K562 (cell line): ENCODE measurements at regions not wholly inside any gene's neighbourhood (a gene's known extent, or its start where the extent isn't known, plus 50 kb on each side); places are given as distances from the start of the nearest gene placed in this dataset.

ENCODE experiments used
- EZH2 ChIP-seq: IDR thresholded peaks from 2 replicates; pipeline ENCODE4 v1.6.1; 2012; ENCODE audit warnings: low read depth, mild to moderate bottlenecking, inconsistent platforms, low read length, borderline replicate concordance
- FOS ChIP-seq: IDR thresholded peaks from 3 replicates; pipeline ENCODE4 v1.6.1; 2011; ENCODE audit not compliant: insufficient read length; ENCODE audit errors: extremely low read depth
- GABPB1 ChIP-seq: sonication (generic); formaldehyde crosslinking; IDR thresholded peaks from 2 replicates; pipeline ENCODE4 v1.8.0; 2022; ENCODE audit warnings: mild to moderate bottlenecking, missing genetic modification reagents
- HCFC1 ChIP-seq: IDR thresholded peaks from 2 replicates; pipeline ENCODE4 v1.6.1; 2012; ENCODE audit warnings: low read depth, low read length, improper control_type of control experiment
- JUNB ChIP-seq: fragments of 450-650 bp; formaldehyde crosslinking; conservative IDR thresholded peaks from 2 replicates; pipeline ENCODE4 v1.4.0; 2020; ENCODE audit warnings: mild to moderate bottlenecking
- SREBF2 ChIP-seq: sonication (generic); formaldehyde crosslinking; IDR thresholded peaks from 2 replicates; pipeline ENCODE4 v1.4.0; 2020; ENCODE audit warnings: mild to moderate bottlenecking, missing genetic modification reagents
- SRSF1 ChIP-seq: fragments of 200-400 bp; formaldehyde crosslinking; IDR thresholded peaks from 2 replicates; pipeline ENCODE4 v1.6.1; 2017; ENCODE audit warnings: mild to moderate bottlenecking, low read depth, low read length, moderate library complexity
- TRIM24 ChIP-seq, 2 experiments: fragments of 450-650 bp; IDR thresholded peaks; 2 replicates each; pipeline ENCODE4 v1.6.1; 2016
- YBX1 ChIP-seq: fragments of 450-650 bp; IDR thresholded peaks from 2 replicates; pipeline ENCODE4 v1.7.1; 2016; ENCODE audit warnings: mild to moderate bottlenecking
- ZC3H8 ChIP-seq: fragments of 450-650 bp; IDR thresholded peaks from 2 replicates; pipeline ENCODE4 v1.6.1; 2017
- TF ChIP-seq, protein P1 (sequence below), 3 experiments: IDR thresholded peaks in 2 of 3; conservative IDR thresholded peaks in 1 of 3; 2 replicates each; pipeline ENCODE4 v1.5.1; 2011 to 2012; ENCODE audit warnings: low read length in 3 of 3, mild to moderate bottlenecking in 3 of 3, control low read depth in 2 of 3, improper control_type of control experiment in 1 of 3, inconsistent platforms in 1 of 3, low read depth in 1 of 3, mixed read lengths in 1 of 3, moderate library complexity in 1 of 3; ENCODE audit not compliant: insufficient read depth in 2 of 3
- TF ChIP-seq, protein P2 (sequence below): sonication (generic); formaldehyde crosslinking; IDR thresholded peaks from 2 replicates; pipeline ENCODE4 v1.8.0; 2022; ENCODE audit warnings: mild to moderate bottlenecking, low read depth, missing genetic modification reagents
- TF ChIP-seq, protein P3 (sequence below), 2 experiments: fragments of 450-650 bp in 1 of 2; sonication (generic) in 1 of 2; formaldehyde crosslinking in 1 of 2; IDR thresholded peaks; 2 replicates each; pipeline versions ENCODE4 v1.7.1 to v1.9.0; 2016 to 2022; ENCODE audit warnings: inconsistent platforms in 1 of 2, mild to moderate bottlenecking in 1 of 2, missing genetic modification reagents in 1 of 2
- TF ChIP-seq, protein P4 (sequence below): IDR thresholded peaks from 3 replicates; pipeline ENCODE4 v1.6.1; 2011; ENCODE audit warnings: borderline replicate concordance, mild to moderate bottlenecking, moderate library complexity; ENCODE audit not compliant: insufficient read length; ENCODE audit errors: extremely low read depth

DNA sequence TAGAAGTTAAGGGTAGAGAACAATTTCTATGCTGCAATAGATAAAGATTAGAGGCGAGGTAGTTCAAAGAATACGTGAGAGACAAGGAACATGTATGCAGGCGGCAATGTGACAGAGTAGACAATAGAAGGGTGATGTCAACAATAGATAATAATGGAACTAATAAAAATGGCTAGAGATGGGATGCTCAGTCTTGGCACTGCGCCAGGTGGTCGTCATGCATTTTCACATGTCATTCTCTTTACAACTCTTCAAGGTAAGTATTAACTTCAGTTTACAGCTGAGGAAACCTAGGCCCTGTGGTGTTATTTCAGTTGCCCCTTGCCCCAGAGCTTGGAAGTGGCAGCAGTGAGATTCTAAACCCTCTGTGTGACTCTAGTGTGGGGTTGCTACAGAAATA lies 890.7 kb upstream of the CELF4 start:
- TF ChIP-seq SREBF2 (CRISPR knock-in tag): no peak
- TF ChIP-seq ZC3H8: no peak
- no peak for TF ChIP-seq GABPB1
- TF ChIP-seq JUNB (CRISPR knock-in tag): no peak
- TF ChIP-seq SRSF1: no peak
- TF ChIP-seq, protein P1, sequence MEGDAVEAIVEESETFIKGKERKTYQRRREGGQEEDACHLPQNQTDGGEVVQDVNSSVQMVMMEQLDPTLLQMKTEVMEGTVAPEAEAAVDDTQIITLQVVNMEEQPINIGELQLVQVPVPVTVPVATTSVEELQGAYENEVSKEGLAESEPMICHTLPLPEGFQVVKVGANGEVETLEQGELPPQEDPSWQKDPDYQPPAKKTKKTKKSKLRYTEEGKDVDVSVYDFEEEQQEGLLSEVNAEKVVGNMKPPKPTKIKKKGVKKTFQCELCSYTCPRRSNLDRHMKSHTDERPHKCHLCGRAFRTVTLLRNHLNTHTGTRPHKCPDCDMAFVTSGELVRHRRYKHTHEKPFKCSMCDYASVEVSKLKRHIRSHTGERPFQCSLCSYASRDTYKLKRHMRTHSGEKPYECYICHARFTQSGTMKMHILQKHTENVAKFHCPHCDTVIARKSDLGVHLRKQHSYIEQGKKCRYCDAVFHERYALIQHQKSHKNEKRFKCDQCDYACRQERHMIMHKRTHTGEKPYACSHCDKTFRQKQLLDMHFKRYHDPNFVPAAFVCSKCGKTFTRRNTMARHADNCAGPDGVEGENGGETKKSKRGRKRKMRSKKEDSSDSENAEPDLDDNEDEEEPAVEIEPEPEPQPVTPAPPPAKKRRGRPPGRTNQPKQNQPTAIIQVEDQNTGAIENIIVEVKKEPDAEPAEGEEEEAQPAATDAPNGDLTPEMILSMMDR (IDR thresholded peaks at IDR 0.05 in 2 of 3, conservative IDR thresholded peaks at IDR 0.05 in 1 of 3; ENCODE audit: insufficient read depth in 2 of 3, low read depth in 1 of 3, low read length in 3 of 3): no peak
- TF ChIP-seq, protein P2, sequence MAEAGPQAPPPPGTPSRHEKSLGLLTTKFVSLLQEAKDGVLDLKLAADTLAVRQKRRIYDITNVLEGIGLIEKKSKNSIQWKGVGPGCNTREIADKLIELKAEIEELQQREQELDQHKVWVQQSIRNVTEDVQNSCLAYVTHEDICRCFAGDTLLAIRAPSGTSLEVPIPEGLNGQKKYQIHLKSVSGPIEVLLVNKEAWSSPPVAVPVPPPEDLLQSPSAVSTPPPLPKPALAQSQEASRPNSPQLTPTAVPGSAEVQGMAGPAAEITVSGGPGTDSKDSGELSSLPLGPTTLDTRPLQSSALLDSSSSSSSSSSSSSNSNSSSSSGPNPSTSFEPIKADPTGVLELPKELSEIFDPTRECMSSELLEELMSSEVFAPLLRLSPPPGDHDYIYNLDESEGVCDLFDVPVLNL: no peak
- no peak for TF ChIP-seq TRIM24 (IDR thresholded peaks at IDR 0.05)
- no peak for TF ChIP-seq YBX1
- no peak for TF ChIP-seq FOS
- TF ChIP-seq, protein P3, sequence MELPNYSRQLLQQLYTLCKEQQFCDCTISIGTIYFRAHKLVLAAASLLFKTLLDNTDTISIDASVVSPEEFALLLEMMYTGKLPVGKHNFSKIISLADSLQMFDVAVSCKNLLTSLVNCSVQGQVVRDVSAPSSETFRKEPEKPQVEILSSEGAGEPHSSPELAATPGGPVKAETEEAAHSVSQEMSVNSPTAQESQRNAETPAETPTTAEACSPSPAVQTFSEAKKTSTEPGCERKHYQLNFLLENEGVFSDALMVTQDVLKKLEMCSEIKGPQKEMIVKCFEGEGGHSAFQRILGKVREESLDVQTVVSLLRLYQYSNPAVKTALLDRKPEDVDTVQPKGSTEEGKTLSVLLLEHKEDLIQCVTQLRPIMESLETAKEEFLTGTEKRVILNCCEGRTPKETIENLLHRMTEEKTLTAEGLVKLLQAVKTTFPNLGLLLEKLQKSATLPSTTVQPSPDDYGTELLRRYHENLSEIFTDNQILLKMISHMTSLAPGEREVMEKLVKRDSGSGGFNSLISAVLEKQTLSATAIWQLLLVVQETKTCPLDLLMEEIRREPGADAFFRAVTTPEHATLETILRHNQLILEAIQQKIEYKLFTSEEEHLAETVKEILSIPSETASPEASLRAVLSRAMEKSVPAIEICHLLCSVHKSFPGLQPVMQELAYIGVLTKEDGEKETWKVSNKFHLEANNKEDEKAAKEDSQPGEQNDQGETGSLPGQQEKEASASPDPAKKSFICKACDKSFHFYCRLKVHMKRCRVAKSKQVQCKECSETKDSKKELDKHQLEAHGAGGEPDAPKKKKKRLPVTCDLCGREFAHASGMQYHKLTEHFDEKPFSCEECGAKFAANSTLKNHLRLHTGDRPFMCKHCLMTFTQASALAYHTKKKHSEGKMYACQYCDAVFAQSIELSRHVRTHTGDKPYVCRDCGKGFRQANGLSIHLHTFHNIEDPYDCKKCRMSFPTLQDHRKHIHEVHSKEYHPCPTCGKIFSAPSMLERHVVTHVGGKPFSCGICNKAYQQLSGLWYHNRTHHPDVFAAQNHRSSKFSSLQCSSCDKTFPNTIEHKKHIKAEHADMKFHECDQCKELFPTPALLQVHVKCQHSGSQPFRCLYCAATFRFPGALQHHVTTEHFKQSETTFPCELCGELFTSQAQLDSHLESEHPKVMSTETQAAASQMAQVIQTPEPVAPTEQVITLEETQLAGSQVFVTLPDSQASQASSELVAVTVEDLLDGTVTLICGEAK (IDR thresholded peaks at IDR 0.05): no peak
- TF ChIP-seq, protein P3 (CRISPR knock-in tag; IDR thresholded peaks at IDR 0.05): no peak
- TF ChIP-seq, protein P4, sequence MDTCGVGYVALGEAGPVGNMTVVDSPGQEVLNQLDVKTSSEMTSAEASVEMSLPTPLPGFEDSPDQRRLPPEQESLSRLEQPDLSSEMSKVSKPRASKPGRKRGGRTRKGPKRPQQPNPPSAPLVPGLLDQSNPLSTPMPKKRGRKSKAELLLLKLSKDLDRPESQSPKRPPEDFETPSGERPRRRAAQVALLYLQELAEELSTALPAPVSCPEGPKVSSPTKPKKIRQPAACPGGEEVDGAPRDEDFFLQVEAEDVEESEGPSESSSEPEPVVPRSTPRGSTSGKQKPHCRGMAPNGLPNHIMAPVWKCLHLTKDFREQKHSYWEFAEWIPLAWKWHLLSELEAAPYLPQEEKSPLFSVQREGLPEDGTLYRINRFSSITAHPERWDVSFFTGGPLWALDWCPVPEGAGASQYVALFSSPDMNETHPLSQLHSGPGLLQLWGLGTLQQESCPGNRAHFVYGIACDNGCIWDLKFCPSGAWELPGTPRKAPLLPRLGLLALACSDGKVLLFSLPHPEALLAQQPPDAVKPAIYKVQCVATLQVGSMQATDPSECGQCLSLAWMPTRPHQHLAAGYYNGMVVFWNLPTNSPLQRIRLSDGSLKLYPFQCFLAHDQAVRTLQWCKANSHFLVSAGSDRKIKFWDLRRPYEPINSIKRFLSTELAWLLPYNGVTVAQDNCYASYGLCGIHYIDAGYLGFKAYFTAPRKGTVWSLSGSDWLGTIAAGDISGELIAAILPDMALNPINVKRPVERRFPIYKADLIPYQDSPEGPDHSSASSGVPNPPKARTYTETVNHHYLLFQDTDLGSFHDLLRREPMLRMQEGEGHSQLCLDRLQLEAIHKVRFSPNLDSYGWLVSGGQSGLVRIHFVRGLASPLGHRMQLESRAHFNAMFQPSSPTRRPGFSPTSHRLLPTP: no peak
- no peak for TF ChIP-seq EZH2
- TF ChIP-seq HCFC1: no peak
